ENCODE measurements at regions not wholly inside any gene's neighbourhood (a gene's known extent, or its start where the extent isn't known, plus 50 kb on each side); places are given as distances from the start of the nearest gene placed in this dataset.
"Not testable (repeated sequence)": the region's sequence is repeated elsewhere in the genome, so short reads cannot be mapped to it uniquely, and the experiment has no call there.

DNA sequence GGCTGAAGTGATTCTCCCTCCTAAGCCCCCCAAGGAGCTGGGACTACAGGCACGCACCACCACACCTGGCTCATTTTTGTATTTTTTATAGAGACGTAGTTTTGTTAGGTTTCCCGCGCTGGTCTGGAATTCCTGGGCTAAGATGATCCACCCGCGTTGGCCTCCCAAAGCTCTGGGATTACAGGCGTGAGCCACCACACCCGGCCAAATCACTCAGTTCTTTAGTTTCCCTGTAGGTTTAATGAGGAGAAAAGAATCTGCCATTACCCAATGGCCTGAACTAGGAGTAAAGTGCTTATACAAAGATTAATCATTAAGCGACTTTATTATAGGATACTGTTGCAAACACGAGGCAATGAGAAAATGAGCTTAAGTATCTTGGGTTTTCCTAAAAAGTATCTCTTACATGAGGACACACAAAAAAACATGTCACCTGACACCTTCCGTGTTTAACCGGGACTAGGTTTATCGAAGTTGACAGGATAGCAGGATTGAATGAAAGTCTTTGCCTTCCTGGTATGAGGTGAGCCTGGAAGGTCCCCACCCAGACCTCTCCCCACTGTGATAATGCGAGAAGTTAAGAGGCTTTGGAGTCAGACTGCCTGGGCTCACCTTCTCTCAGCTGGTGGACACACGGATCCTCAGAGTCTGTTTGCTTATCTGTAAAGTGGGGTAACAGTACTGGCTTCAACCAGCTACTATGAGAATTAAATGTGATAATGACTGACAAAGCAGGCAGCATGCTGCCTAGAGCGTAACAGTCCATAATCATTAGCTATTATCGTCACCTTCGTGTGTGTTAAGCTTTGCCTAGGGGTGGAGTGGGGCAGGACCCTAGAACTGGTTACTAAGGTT, 133.5 kb upstream of the KRAS start:
- DNase-seq (ENCODE audit: low read depth): no peak

DNA sequence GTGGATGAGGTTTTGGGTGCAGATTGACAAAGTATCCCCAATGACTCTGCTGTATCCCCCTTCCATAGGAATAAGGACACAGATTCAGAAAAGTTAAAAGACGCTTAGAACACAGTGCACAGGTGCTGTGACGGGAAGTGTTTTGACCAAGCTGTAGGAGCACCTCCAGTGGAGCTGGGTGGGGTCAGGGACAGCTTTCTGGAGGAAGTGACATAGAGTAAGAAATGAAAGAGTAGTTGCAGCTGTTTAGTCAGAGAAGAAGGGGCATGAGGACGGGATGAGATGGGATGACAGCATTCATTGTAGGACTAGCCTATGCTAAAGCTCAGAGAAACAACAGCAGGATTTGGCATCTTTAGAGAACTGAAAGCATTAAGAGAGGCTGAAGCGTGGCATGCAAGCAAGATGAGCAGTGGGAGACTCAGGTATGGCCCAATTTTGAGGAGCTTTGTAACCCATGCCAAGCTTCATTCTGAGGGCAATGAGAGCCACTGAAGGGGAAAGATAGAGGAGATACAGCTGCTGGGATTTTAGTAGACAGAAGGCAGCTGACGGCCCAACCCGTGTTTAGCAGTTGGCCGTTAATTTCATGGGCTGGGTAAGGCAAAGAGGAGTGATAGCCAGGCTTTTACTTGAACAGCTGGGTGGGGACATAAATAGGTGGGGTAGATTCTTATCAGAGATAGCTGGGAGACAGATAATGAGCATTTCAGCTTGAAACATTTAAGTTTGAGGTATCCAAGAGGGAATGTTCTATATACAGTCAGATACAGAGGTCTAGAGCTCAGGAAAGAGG, 131.8 kb upstream of the KRAS start:
- no peak for DNase-seq (ENCODE audit: low read depth)

DNA sequence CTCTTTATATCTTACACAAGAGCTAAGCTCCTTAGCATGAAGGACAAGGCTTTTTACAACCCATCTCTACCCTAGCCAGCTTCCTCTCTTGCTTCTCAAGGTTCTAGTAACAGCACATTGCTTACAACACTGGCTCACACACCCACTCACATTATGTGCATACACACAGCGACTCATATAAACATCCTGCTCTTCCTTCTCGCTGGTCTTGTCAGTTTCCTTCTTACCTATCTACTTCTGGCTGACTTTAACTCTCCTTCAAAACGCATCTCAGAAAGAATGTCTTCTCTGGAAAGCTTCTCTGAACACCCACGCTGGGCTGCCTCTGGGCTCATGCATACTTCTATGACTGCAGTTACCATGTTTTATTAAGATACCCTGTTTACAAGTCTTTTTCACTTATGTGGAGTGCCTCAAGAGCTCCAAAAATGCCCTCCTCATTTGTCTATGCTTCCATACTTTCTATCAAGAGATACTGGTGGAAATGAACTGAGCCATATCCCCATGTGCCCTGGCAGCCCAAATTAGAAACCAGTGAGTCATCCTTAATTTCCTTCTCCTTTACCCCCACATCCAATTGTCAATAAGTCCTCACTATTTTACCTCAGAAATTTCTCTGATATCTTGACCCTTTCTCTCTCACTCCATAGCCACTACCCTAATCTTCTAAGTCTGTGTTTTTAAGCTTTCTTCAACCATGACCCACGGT, 126.9 kb upstream of the KRAS start:
- DNase-seq (ENCODE audit: low read depth): no peak

DNA sequence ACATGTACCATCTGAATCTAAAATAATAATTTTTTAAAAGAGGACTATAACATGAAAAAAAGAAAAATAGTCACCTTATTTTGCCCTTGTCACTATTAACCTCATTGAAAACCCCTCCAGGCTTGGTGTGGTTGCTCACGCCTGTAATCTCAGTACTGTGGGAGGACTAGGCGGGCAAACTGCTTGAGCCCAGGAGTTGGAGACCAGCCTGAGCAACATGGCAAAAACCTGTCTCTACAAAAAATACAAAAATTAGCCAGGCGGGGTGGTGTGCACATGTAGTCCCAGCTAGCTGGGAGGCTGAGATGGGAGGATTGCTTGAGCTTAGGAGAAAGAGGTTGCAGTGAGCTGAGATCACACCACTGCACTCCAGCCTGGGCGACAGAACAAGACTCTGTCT, 126.3 kb upstream of the KRAS start:
- no peak for DNase-seq (ENCODE audit: low read depth)

DNA sequence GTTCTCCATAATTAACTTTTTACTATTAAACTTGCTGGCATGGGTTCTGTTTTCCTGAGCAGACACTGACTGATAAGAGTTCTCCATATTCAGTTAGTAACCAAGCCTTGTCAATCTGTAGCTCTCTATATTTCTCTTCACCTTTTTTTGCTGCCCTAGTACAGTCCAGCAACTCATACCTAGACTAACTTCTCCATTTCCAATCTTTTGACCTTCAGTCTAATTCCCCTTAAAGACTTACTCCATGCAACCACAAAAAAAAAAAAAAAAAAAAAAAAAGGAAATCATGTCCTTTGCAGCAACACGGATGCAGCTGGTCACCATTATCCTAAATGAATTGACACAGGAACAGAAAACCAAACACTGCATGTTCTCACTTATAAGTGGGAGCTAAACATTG, 125.7 kb upstream of the KRAS start:
- no peak for DNase-seq (ENCODE audit: low read depth)

DNA sequence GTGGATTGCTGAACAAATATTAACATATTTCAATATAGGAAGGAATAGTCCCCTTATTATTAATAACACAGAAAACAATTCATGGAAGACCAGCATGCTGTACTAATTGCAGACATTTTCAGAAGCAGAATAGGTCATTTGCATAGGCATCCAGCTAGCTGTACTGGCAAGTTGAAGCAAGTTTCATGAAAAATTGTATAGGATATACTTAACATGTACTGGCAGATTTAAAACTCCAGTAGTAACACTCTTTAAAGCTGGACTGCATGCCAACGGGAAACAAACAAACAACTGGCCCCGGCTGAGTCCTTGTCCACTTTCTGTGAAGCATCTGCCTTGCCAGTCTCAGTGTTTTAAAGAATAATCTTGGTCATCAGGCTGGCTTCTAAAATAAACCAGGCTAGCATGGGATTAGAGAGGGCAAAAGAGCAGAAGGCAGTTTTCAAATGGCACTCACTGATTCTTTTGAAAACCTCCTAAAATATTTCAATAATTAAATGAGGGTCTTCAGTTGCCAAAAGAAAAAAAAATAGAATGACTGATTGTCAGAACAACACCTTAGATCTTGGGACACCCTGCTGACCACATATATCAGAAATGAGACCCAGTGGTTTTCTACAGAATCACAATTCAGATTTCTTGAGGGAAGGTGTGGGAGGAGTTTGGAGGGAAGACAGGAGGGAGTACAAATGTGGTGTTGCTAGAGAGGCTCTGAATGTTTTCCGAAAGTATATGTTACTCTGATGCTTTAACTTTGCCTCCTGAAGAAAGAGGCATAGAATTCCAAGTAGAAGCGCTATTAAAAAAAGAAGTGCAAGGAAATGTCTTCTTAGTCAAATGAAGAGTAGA, 122.5 kb upstream of the KRAS start:
- DNase-seq (ENCODE audit: low read depth): no peak

DNA sequence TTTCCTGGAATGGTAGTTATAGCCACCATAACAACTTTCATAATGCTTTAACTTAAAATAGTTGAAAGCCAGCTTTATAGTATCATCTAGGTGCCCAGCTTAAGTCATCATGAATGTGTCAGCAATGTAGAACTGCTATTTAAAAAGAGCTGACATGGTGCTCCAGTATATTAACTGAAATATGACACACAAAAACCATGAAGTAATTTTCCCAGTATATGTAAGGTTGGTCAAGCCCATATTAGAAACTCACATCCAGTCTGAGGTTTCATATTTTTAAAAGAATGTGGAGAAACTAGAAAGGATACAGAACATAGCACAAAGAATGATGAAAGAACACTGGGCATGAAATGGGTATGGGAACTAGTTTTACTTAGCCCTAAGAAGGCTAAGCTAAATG, 121.3 kb upstream of the KRAS start:
- no peak for DNase-seq (ENCODE audit: low read depth)

DNA sequence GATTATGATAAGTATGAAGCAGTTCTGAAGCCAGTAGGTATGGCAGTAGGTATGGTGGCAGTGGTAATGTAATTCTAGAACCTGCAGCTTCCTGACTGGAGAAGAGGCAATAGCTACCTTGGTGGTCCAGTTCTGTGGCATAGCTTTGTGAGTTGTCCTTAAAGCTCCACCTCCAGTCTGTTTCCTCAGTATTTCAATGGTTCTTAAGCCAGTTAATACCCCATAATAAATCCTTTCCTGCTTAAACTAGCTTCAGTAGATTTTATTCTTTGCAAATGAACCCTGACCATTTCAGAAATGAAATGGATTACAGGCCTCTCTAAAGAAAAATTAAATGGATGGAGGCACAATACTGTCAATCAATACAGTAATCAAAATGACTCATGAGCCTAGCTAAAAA, 117.8 kb upstream of the KRAS start:
- DNase-seq (ENCODE audit: low read depth): no peak

DNA sequence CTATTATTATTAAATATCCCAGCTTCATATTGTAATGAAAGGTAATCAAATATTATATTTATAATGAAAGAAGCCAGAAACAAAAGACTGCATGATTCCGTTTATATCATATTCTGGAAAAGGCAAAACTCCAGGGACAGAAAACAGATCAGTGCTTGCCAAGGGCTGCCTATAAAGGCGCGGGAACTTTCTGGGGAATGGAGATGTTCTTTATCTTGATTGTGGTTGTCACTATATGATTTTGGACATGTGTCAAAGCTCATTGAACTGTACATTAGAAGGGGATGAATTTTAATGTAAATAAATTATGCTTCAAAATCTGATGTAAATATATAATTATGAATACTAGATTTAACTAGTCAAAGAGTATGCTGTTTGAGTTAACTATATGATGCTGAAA, 115.4 kb upstream of the KRAS start:
- DNase-seq (ENCODE audit: low read depth): no peak

DNA sequence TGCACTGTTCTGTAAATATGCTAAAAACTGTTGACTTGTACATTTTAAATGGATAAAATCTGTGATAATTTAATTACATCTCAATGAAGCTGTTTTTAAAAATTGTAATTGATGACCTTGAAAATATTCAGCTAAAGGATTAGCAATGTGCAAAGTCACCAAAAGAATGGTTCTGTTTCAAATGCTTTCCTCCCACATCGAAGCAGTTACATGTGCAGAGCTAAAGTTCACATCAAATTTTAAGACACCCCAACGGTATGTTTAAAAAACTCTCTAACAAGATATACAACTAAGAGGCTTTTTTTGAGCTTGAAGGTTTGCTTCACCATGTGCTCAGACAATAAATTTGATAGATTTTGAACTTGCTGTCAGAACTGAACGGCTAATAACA, 114.6 kb upstream of the KRAS start:
- no peak for DNase-seq (ENCODE audit: low read depth)

DNA sequence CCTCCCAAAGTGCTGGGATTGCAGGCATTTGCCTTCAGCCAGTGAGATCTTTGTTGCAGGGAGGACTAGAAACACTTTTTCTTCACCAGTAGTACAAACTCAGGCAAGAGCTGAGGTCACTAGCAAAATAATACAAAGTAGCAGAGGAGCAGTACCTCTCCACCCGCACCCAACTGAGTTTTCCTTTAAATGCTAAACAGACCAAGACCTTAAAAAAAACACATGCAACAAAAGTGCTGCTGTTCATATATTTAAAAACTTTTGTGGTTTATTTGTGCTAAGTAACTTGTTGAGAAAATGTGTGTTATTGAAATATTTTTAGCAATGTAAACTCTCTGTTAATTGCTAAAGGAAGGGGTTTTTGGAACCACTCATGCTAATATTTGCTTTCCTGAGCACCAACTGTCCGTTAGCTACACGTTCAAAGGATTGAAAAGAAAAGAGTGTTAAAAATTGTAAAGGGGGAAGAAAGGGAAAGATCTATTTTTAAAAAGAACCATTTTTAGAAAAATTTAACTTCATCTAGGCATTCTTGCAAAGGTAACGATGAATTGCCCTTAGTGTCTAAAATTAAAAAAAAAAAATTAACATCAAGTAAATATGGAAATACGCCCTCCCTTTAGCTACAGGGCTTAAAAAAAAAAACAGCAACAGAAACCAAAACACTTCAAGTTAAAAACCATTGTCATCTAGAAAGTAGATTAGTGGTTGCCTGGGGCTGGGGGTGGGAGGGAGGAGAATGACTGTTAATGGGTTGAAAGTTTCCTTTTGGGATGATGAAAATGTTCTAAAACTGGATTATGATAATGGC, 114.0 kb upstream of the KRAS start:
- DNase-seq (ENCODE audit: low read depth): no peak

DNA sequence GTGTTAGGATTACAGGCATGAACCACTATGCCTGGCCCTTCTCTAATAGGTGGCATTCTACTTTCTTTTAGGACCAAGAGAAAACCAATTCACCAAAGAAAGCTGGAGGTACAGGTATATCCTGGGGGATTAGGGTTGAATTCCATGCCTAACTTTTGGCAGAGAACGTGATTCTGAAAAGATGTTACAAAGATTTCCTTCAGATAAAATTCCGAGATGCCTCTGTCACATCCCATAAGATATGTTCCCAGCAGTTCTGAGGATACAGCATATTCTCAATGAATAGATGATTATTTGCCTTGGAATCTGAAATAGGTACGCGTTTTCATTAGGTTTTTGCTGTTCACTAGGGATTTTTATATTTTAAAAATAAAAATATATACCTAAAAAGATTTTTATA, 111.9 kb upstream of the KRAS start:
- DNase-seq (ENCODE audit: low read depth): no peak

DNA sequence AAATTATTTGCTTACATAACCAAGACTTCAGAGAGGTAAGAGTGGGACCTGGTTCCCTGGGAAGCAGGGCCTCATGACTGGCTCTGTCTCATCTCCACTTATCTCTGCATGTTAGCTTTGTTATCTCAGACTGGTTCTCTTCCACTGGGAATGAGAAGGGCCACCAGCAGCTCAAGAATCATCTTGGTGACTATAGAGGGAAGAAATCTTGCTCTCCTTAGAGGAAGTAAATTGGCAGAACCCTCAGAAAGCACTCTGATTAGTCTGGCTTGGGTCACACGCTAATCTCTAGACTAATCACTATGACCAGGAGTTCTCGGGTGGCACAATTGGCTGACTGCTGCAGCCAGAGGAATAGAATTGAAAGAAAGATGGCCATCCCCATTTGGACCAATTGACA, 110.8 kb upstream of the KRAS start:
- no peak for DNase-seq (ENCODE audit: low read depth)

DNA sequence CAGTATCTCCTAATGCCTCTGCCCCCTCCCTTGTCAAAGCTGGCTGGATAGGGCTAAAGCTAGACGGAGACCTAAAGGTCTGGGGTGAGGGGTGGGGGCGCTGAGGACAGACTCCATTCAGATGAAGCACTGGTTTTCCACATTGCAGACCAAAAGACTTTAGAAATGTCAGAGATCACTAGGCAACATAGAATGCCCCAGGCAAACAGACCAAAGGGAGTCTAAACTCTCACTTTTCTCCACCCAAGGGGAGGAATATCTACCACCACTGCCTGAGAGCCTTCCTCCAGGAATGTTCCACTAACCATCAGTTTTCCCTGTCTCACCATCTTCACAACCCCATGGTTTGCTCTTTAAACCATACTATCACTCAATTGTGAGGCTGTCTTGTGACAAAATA, 106.9 kb upstream of the KRAS start:
- DNase-seq (ENCODE audit: low read depth): no peak

DNA sequence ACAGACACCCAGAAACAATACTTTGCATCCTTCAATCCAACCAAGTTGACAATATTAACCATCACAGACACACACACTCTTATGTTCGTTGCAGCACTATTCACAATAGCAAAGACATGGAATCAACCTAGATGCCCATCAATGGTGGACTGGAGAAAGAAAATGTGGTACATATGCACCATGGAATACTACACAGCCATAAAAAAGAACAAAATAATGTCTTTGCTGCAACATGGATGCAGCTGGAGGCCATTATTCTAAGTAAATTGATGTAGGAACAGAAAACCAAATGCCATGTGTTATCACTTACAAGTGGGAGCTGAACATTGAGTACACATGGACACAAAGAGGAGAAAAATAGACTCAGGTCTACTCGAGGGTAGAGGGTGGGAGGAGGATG, 102.2 kb upstream of the KRAS start:
- not testable (repeated sequence) for DNase-seq (ENCODE audit: low read depth)

DNA sequence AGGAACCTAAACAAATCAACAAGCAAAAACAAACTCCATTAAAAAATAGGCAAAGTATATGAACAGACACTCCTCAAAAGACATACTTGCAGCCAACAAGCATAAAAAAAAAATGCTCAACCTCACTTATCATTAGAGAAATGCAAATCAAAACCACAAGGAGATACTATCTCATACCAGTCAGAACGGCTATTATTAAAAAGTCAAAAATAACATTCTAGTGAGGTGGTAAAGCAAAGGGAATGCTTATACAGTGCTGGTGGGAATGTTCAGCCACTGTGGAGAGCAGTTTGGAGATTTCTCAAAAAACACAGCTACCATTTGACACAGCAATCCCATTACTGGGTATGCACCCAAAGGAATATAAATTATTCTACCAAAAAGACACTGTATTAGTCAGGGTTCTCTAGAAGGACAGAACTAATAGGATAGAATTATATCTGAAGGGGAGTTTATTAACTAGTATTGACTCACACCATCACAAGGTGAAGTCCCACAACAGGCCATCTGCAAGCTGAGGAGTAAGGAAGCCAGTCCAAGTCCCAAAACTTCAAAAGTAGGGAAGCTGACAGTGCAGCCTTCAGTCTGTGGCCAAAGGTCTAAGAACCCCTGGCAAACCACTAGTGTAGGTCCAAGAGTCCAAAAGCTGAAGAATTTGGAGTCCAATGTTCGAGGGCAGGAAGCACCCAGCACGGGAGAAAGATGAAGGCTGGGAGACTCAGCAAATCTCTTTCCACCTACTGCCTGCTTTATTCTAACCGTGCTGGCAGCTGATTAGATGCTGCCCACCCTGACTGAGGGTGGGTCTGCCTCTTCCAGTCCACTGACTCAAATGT, 101.6 kb upstream of the KRAS start:
- DNase-seq (ENCODE audit: low read depth): no peak

DNA sequence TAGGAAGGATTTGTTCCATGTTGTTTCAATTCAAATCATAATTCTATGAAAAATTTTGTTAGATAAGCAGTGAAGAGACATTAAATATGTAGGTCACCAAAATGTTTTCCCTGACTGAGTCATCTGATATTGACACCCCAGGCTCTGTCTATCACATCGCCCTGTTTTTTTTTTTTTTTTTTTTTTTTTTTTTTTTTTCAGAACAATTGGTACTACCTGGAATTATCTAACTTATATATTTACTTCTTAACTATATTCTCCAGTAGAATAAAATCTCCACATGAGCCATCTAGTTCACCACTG, 97.8 kb upstream of the KRAS start:
- DNase-seq (ENCODE audit: low read depth): no peak

DNA sequence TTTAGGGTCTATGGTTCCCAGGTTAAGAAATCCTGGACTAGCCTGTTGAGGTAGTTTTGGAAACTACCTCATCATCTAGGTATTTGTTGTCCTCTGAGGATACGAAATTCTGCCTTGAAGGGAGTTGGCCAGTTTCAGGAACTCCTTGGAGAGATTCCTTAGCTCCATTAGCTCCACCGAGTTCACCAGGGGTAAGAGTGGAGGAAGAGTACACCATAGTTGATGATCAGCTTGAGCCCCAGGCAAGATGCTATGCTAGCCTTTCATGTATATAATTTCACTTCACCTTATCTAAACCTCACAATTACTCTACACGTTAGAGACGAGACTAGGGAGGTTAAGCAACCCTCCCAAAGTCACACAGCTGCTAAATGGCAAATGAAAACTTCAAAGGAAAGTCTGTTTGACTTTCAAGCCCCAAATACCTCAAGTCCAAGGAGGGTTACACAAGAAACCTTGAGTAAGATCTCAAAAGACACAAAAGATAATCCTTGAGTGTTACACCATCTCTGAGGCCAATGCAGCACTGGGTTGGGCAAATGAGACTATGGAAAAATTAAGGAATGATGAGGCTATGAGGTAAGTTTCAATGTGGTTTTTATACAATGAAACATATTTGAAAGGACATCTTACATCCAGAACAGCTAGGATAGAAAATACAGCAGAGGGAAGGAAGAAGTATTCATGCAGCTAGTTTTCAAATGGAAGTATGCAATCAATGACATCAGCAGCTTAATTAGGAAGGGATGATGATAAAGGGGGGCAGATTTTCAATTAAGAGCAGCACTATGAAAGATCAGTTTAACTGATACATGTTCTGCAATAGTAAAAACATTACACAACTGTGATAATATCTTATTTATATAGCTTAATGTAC, 97.2 kb upstream of the KRAS start:
- no peak for DNase-seq (ENCODE audit: low read depth)

DNA sequence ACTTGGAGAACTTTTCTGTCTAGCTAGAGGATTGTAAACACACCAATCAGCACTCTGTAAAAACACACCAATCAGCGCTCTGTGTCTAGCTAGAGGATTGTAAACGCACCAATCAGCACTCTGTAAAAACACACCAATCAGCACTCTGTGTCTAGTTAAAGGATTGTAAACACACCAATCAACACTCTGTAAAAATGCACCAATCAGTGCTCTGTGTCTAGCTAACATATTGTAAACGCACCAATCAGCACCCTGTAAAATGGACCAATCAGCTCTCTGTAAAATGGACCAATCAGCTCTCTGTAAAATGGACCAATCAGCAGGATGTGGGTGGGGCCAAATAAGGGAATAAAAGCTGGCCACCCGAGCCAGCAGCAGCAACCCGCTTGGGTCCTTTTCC, 91.1 kb upstream of the KRAS start:
- not testable (repeated sequence) for DNase-seq (ENCODE audit: low read depth)

Measured in CMK (cell line).